SK-N-MC (cell line): ENCODE measurements at regions not wholly inside any gene's neighbourhood (a gene's known extent, or its start where the extent isn't known, plus 50 kb on each side); places are given as distances from the start of the nearest gene placed in this dataset.

Experiments
- EZH2 ChIP-seq: fragments of 200-600 bp; sonication (generic); IDR thresholded peaks from one replicate; pipeline ENCODE4 v1.6.1; 2017; ENCODE audit warnings: antibody characterized with exemption
- FOXP2 ChIP-seq: optimal IDR thresholded peaks from 2 replicates; pipeline ENCODE3; 2011; ENCODE audit warnings: mild to moderate bottlenecking, moderate library complexity; ENCODE audit not compliant: insufficient read depth; ENCODE audit errors: extremely low read length, control extremely low read depth
- POLR2AphosphoS5 ChIP-seq: IDR thresholded peaks from 2 replicates; pipeline ENCODE4 v1.6.1; 2012; ENCODE audit warnings: mild to moderate bottlenecking, low read depth, low read length, borderline replicate concordance

GRCh38 chr4:4685810-4686795, 144.3 kb upstream of the STX18 start:
- TF ChIP-seq POLR2AphosphoS5 (no peak), EZH2 (no peak), FOXP2 (no peak)
